Epithelial cell of prostate (primary cell): ENCODE measurements at regions not wholly inside any gene's neighbourhood (a gene's known extent, or its start where the extent isn't known, plus 50 kb on each side); places are given as distances from the start of the nearest gene placed in this dataset.

Source experiments
- DNase-seq: peaks from one replicate; pipeline ENCODE4 v3.0.0-alpha.2; 2011; ENCODE audit warnings: low read depth, low spot score
- H3K27ac ChIP-seq: fragments of 450-650 bp; 2 replicates; pipeline ENCODE4 v1.5.1; 2017; ENCODE audit warnings: mild to moderate bottlenecking

DNA sequence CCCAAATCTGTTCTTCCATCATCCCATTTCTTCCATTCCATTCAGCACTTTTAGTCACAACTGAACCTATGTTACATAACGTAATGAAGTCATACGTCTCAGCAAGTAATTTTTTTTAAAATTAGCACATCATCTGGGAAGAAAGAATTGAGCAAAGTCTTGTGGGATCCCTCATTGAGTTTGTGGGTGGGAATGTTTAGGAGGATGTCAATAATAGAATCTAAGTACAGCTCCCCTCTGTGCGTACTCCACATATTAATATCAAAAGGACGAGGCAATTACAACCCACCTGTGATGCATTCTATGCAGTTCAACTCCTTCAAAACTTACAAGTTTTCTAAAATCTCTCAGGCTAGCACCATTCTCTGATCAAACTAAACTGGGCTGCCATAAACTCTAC lies 526.3 kb downstream of the AGTPBP1 start:
- H3K27ac ChIP-seq, result no peak overlapping the region
- no peak for DNase-seq

- no peak for DNase-seq
- H3K27ac ChIP-seq, result peak overlapping the region; percentile 73
Measured at GRCh38 chr9:85213650-85214607, 527.8 kb downstream of the AGTPBP1 start.

- DNase-seq, result peak; percentile 92
- H3K27ac ChIP-seq, result peak overlapping the region; percentile 73
Measured at GRCh38 chr9:85212887-85213286, 528.9 kb downstream of the AGTPBP1 start.

- peak overlapping the region; percentile 73 for H3K27ac ChIP-seq
Measured at GRCh38 chr9:85212209-85212608, 529.5 kb downstream of the AGTPBP1 start.

GRCh38 chr9:85208666-85209065 lies 533.1 kb downstream of the AGTPBP1 start:
- H3K27ac ChIP-seq, result no peak overlapping the region
- no peak for DNase-seq

More at GRCh38 chr9:85212209-85212608, 529.5 kb downstream of the AGTPBP1 start:
- peak; percentile 86 for DNase-seq

DNA sequence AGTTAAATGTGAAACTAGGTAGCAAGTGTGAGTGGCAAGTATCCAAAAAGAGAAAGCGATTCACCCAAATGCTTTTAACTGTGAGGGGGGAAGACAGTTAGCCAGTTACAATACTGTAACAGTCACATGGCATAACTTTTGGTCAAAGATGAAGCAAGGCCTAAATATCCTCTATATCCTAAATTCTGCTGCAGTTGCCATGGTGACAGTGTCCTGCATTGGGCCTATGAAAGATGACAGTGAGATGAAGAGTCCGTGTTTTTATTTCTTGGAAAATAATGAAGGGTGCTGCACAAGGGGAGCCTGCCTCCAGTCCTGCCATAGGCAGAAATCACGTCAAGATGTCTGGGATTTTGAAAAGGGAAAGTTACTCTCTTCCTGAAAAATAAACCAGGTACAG lies 534.6 kb downstream of the NTRK2 start:
- no peak for DNase-seq

DNA sequence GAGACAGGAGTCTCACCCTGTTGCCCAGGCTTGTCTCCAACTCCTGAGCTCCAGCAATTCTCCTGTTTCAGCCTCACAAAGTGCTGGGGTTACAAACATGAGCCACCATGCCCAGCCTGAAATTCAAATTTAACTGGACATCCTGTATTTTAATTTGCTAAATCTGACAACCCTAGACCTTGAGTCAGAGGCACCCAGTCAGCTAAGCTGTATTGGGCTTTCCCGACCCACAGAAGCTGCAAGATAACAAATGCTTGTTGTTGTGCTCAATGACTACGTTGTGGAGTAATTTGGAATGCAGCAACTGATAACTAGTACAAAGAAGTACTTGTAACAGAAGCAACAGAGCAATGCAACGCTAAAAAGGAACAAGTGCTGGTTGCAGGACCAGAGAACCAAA lies 533.1 kb downstream of the NTRK2 start:
- no peak for DNase-seq
- no peak overlapping the region for H3K27ac ChIP-seq

More for the DNA sequence above, 534.6 kb downstream of the NTRK2 start:
- no peak overlapping the region for H3K27ac ChIP-seq

DNA sequence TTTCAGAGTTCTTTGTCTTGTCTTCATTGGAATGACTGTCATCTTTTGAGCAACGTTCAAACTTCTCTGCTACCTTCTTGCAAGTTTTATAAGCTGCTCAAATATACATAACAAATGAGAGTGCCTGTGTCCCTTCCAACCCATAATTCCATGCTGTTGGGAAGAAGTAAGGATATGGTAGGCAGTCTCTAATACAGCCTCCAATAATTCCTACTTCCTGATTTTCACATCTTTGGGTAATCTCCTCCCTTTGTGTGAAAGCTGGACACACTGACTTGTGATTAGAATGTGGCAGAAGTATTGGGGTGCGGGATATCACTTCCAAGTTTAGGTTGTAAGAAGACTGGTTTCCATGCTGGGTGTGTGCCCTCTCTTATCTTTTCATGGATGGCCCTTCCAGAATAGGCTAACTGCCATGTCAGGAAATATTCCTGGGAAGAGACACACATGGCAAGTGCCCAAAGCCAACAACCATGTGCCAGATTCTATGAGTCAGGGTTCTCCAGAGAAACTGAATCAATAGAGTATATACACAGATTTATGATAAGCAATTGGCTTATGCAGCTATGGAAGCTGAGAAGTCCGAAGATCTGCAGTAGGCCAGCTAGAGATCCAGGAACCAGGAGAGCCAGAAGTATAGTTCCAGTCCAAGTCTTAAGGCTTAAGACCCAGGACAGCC lies 531.3 kb downstream of the NTRK2 start:
- no peak for DNase-seq
- H3K27ac ChIP-seq, result no peak overlapping the region

DNA sequence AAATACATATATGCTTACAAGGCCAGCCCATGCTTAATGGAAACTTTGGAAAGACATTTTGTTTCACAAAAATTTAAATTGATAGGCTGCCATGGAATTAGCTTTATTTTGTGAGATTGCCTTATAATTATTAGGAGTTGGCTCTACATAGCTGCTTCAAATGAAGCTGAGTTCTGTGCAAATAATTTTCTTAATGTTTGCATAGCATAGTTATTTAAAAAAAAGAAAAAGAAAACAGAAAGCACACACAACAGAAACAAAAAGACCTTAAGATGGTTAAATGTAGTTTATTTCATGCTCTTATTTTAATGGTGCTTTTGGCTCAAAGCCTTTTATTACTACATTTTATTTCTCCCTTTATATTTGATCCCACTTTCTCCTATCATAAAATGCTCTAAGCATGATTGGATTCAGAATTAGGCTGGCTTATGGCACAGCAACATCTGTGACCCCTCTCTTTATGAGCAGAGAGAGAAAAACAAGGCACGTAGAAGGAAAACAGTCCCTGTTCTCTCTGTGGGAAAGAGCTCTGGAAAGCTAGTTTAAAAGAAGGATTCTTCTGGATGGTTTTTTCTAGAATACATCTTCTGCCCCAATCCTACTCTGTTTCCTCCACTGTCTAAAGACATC lies 530.5 kb downstream of the NTRK2 start:
- DNase-seq, result no peak
- H3K27ac ChIP-seq, result no peak overlapping the region

- no peak overlapping the region for H3K27ac ChIP-seq
- no peak for DNase-seq
Measured at GRCh38 chr9:85192750-85193149, 523.2 kb downstream of the NTRK2 start.

DNA sequence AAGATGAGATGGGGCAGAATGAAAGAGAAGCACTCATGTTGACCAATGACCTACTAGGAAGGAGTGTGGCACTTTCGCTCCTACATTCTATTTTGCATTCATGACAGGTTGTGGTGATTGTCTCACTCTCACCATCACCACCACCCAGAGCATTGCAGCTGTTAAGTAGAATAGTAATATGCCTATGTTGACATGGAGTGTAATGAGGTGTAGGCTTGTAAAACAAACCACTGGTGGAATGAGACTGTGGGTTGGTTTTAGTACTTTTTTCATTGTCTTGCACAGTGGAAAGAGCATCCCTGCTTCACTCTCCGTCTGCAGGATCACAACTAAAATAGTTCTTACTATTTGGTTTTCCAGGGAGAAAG lies 516.7 kb downstream of the NTRK2 start:
- DNase-seq, result no peak
- H3K27ac ChIP-seq, result no peak overlapping the region

- DNase-seq, result no peak
- H3K27ac ChIP-seq, result no peak overlapping the region
Measured at GRCh38 chr9:85185486-85186217, 516.1 kb downstream of the NTRK2 start.

DNA sequence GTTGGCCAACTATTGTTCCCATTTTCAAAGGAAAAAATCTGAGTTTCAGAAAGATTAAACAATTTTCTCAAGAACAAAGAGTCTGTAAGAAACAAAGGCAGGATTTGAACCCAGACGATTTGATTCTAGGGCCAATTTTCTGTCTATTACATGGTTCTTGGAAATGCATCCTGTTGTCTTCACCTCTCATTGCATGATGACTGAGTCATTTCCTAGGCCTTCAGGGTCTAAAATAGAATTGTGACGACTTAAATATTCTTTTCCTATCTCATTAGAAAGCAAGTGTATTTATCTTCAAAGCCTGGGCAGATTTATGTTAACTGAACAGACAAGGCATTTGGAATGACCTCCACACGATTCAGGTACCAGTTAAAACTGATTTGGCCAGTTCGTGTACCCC lies 512.9 kb downstream of the NTRK2 start:
- no peak for DNase-seq

GRCh38 chr9:85178474-85178873 lies 508.9 kb downstream of the NTRK2 start:
- no peak for DNase-seq
- H3K27ac ChIP-seq, result no peak overlapping the region

More for the DNA sequence above, 512.9 kb downstream of the NTRK2 start:
- H3K27ac ChIP-seq, result no peak overlapping the region

DNA sequence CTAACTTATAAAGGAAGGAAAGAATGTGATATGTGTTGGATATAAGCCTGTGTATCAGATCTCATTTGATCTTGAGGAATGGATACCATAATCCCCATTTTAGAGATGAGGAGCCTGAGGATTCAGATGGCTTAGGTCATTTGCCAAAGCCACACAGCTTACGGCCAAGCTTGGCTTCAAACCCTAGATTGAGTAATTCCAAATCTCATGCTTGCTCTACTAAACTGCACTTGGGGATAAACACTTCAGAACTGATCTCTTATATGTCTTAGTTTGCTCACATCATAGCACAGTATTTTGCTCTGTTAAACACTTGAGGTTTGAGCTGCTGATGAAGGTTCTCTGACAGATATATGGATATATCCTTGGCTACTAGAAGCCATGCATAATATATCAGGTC lies 504.4 kb downstream of the NTRK2 start:
- H3K27ac ChIP-seq, result no peak overlapping the region
- no peak for DNase-seq

DNA sequence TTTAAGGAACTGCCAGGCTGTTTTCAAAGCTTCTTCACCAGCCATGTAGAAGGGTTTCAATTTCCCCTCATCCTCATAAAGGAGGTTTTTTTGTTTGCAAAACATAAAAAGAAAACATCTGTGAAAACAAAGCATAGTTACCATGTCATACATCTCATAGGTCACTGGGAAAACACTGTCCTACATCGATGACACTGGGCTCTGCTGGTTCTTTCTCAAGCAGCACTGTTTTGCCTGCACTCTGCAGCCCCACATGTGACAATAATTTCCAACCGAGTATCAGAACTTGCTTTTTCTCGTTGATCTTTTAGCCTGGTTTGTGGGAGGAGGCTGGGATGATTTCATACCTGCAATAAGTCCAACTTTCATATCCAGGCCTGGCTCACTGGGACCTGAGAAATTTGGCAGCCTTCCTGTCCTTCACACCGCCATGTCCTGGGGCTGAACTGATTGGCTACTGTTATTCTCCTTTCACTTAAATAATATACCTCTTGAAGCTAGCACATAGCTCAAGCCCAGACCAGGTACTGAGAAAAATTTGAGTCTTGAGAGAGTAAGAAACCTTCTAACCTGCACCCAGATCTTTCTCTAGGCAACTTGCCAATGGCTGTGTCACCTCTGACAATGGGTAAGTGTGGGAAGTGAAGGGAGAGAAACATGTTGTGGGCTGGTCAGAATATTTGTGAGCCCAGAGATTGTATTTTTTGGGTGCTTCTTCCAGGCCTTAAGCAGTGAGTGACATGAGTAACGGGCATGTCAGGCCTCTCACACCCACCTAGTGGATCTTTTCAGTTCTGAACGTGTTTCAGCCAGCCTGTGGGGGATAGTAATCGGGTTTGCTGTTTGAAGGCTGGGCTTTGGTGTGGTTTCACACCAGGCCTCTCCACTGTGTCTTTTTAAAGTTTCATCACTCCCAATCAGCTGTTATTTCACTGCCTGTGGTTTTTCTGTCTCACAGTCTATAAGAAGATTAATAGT lies 502.8 kb downstream of the NTRK2 start:
- peak; percentile 51 for DNase-seq
- peak overlapping the region; percentile 36 for H3K27ac ChIP-seq

DNA sequence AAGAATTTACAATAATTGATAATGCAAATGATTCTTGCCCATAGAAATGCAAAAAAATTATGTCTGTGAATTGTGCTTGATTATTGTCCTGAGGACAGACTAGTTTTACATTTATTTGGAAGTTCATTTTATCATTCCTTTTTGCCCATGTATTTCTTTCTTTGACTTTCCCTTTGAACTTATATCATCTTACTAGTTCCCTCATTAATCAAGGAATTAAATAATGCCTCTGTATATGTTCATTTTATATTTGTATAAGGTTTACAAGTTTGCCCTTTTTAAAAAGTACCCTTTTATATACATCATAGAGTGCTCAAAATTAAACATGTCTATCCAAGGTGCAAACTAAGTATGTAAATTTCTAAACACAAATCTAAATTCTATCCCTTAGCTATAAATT lies 501.6 kb downstream of the NTRK2 start:
- H3K27ac ChIP-seq, result no peak overlapping the region
- DNase-seq, result no peak

- DNase-seq, result no peak
- no peak overlapping the region for H3K27ac ChIP-seq
Measured at GRCh38 chr9:85168412-85168811, 498.9 kb downstream of the NTRK2 start.

- DNase-seq, result no peak
- no peak overlapping the region for H3K27ac ChIP-seq
Measured at GRCh38 chr9:85167146-85167545, 497.6 kb downstream of the NTRK2 start.
